ENCODE measurements at regions not wholly inside any gene's neighbourhood (a gene's known extent, or its start where the extent isn't known, plus 50 kb on each side); places are given as distances from the start of the nearest gene placed in this dataset.

GRCh38 chr5:2224689-2225088, 342.0 kb upstream of the IRX4 start:
- TF ChIP-seq POLR2A (IDR thresholded peaks at IDR 0.05; ENCODE audit: low read length) = no peak
- TF ChIP-seq GATA1 (IDR thresholded peaks at IDR 0.05; ENCODE audit: low read depth, low read length) = no peak
